ENCODE measurements at regions not wholly inside any gene's neighbourhood (a gene's known extent, or its start where the extent isn't known, plus 50 kb on each side); places are given as distances from the start of the nearest gene placed in this dataset.

- Histone ChIP-seq H3K4me3 (no peak overlapping the region), H3K4me1 (no peaks in the 10 kb centered on the region), H3K9me3 (no peaks in the 10 kb centered on the region), H3K27ac (no peak overlapping the region), H3K27me3 (no peaks in the 10 kb centered on the region), H3K36me3 (no peaks in the 10 kb centered on the region)
- intact Hi-C loops (cut with DNase I; ENCODE audit: low total_unique reads) (no loop called here), in situ Hi-C loops (cut with MboI; ENCODE audit: low pct_ligation_motif_present in 1 of 4, low pct_unique_long_range_greater_than_20kb in 1 of 4, low sequenced_read_pairs in 3 of 4) (no loop called here)
- TF ChIP-seq EP300 (IDR thresholded peaks at IDR 0.05; ENCODE audit: low read depth) (no peak), POLR2A (IDR thresholded peaks at IDR 0.05) (no peak), POLR2AphosphoS5 (IDR thresholded peaks at IDR 0.05) (no peak), CTCF (IDR thresholded peaks at IDR 0.05) (no peak)
- WGBS, 2 donors (ENCODE audit: low coverage in 1 of 2), result 54 to 62% methylated on average over 2 of the region's 2 CpGs
- no peak for DNase-seq
Measured at GRCh38 chr12:84247931-84248330, 664.7 kb downstream of the SLC6A15 start.

DNA sequence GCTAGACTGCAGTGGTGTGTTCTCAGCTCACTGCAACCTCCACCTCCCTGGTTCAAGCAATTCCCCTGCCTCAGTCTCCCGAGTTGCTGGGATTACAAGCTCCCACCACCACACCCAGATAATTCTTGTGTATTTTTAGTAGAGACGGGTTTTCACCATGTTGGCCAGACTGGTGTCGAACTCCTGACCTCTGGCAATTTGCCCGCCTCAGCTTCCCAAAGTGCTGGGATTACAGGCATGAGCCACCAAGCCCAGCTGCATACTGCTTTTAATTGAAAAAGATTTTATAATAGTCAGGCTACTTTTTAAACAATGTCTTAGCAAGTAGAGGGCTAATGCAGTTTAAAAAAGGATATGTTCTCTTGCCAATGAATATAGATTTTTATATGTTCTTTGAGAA, 668.9 kb downstream of the SLC6A15 start:
- 52 to 61% methylated on average over 3 to 4 of the region's 4 CpGs for WGBS, 2 donors (ENCODE audit: low coverage in 1 of 2)
- no peak for DNase-seq
- TF ChIP-seq CTCF (IDR thresholded peaks at IDR 0.05) (no peak), POLR2A (IDR thresholded peaks at IDR 0.05) (no peak), POLR2AphosphoS5 (IDR thresholded peaks at IDR 0.05) (no peak), EP300 (IDR thresholded peaks at IDR 0.05; ENCODE audit: low read depth) (no peak)
- Histone ChIP-seq H3K4me3 (no peak overlapping the region), H3K27ac (no peak overlapping the region), H3K4me1 (no peaks in the 10 kb centered on the region), H3K36me3 (no peaks in the 10 kb centered on the region), H3K27me3 (no peaks in the 10 kb centered on the region), H3K9me3 (no peaks in the 10 kb centered on the region)
- in situ Hi-C loops (cut with MboI; ENCODE audit: low pct_ligation_motif_present in 1 of 4, low pct_unique_long_range_greater_than_20kb in 1 of 4, low sequenced_read_pairs in 3 of 4) (no loop called here), intact Hi-C loops (cut with DNase I; ENCODE audit: low total_unique reads) (no loop called here)

- in situ Hi-C loops (cut with MboI; ENCODE audit: low pct_ligation_motif_present in 1 of 4, low pct_unique_long_range_greater_than_20kb in 1 of 4, low sequenced_read_pairs in 3 of 4), result no loop called here
- no peak overlapping the region for H3K27ac ChIP-seq
- no peak for DNase-seq
- 79 to 85% methylated on average over 3 of the region's 3 CpGs for WGBS, 2 donors (ENCODE audit: low coverage in 1 of 2)
- intact Hi-C loops (cut with DNase I; ENCODE audit: low total_unique reads), result no loop called here
- TF ChIP-seq POLR2A (IDR thresholded peaks at IDR 0.05) (no peak), POLR2AphosphoS5 (IDR thresholded peaks at IDR 0.05) (no peak), EP300 (IDR thresholded peaks at IDR 0.05; ENCODE audit: low read depth) (no peak), CTCF (IDR thresholded peaks at IDR 0.05) (no peak)
- H3K4me3 ChIP-seq, result no peak overlapping the region
- no peaks in the 10 kb centered on the region for H3K4me1 ChIP-seq
- no peaks in the 10 kb centered on the region for H3K9me3 ChIP-seq
- no peaks in the 10 kb centered on the region for H3K36me3 ChIP-seq
- H3K27me3 ChIP-seq, result no peaks in the 10 kb centered on the region
Measured at GRCh38 chr12:84222841-84223240, 689.8 kb downstream of the SLC6A15 start.

DNA sequence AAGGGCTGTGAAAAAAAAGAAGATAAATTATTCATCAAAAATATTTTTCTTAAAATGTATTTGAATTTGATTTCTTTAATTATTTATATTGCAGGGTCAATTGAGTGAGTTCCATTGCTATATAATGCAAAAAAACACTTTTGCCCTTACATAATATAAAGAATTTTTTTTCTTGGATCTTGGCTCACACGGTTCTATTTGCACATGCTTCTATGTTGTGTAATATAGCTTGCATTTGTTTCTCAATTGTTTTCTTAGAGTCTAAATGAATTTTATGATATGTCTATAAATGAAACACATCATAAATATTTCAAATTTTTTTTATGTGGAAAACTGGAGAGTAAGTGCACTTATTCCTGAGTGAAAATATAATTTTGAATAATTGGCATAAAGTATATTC, 694.2 kb downstream of the SLC6A15 start:
- 41 to 63% methylated on average over 1 of the region's 1 CpG for WGBS, 2 donors (ENCODE audit: low coverage in 1 of 2)

More for the DNA sequence above, 694.2 kb downstream of the SLC6A15 start:
- Histone ChIP-seq H3K36me3 (no peaks in the 10 kb centered on the region), H3K4me3 (no peak overlapping the region), H3K9me3 (no peaks in the 10 kb centered on the region), H3K4me1 (no peaks in the 10 kb centered on the region), H3K27me3 (no peaks in the 10 kb centered on the region), H3K27ac (no peak overlapping the region)
- intact Hi-C loops (cut with DNase I; ENCODE audit: low total_unique reads) (no loop called here), in situ Hi-C loops (cut with MboI; ENCODE audit: low pct_ligation_motif_present in 1 of 4, low pct_unique_long_range_greater_than_20kb in 1 of 4, low sequenced_read_pairs in 3 of 4) (no loop called here)
- no peak for TF ChIP-seq POLR2A (IDR thresholded peaks at IDR 0.05)
- no peak for TF ChIP-seq EP300 (IDR thresholded peaks at IDR 0.05; ENCODE audit: low read depth)
- no peak for TF ChIP-seq POLR2AphosphoS5 (IDR thresholded peaks at IDR 0.05)
- no peak for TF ChIP-seq CTCF (IDR thresholded peaks at IDR 0.05)
- DNase-seq, result no peak
